ENCODE measurements at regions not wholly inside any gene's neighbourhood (a gene's known extent, or its start where the extent isn't known, plus 50 kb on each side); places are given as distances from the start of the nearest gene placed in this dataset.

DNA sequence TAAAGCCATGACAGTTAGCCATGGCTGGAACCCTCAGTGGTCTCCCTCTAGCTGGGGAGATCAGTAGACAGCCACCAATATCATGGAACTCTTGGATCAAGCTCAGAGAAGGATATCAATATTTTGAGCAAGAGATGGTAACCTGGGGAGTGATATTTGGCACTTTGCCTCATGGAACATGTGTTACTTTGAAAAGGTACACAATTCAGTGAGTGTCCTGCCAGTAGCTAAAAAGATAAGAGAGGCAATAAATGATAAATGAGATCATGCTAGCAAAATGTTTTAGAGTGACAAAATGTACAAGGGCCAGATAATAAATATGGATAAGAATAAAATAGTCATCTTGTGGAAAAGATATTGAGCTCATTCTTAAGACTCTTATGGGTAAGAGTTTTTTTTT is 1618.7 kb downstream of the OLFM4 start:
- TF ChIP-seq, protein P1, sequence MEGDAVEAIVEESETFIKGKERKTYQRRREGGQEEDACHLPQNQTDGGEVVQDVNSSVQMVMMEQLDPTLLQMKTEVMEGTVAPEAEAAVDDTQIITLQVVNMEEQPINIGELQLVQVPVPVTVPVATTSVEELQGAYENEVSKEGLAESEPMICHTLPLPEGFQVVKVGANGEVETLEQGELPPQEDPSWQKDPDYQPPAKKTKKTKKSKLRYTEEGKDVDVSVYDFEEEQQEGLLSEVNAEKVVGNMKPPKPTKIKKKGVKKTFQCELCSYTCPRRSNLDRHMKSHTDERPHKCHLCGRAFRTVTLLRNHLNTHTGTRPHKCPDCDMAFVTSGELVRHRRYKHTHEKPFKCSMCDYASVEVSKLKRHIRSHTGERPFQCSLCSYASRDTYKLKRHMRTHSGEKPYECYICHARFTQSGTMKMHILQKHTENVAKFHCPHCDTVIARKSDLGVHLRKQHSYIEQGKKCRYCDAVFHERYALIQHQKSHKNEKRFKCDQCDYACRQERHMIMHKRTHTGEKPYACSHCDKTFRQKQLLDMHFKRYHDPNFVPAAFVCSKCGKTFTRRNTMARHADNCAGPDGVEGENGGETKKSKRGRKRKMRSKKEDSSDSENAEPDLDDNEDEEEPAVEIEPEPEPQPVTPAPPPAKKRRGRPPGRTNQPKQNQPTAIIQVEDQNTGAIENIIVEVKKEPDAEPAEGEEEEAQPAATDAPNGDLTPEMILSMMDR (conservative IDR thresholded peaks at IDR 0.05; ENCODE audit: low read depth, low read length): no peak
- DNase-seq (ENCODE audit: low read depth): no peak
- no peak overlapping the region for H3K4me3 ChIP-seq (ENCODE audit: low read depth, low read length)

DNA sequence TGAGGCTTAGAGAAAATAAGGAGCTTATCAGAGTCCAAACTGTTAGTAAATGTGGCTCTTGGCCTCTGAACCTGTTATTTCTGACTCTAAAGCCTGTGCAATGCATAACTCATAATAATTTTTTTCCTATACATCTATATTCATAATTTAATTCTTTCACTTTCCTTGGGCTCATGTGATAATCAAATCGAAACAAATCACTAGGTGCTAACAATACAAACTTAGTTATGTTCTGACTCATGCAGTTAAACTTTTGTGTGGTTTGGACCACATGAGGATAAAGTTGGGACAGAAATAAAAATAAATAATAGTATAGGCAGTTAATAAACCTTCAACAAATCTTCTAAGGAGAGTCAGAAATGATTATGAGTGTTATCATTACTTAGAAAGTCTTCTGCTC is 1629.0 kb downstream of the OLFM4 start:
- no peak for DNase-seq (ENCODE audit: low read depth)
- H3K4me3 ChIP-seq (ENCODE audit: low read depth, low read length): no peak overlapping the region
- TF ChIP-seq, protein P1 (conservative IDR thresholded peaks at IDR 0.05; ENCODE audit: low read depth, low read length): no peak

DNA sequence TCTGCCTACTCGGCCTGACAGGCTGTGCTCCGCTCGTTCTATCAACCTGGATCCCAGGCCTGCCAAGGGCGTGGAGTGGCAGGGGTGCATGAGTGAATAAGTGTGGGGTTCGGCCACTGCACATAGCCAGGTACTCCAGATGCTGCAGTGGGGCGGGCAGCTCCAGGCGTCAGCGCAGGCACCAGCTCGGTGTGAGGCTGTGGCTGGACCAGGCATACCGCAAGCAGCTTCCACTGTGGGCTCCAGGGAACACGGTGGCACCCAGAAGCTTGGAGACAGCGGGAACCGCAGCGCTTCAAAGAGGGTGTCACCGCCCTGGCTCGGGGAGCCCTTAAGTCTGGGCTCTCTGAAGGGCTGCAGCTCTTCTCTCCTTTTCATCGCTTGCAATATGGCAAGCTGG is 1630.2 kb downstream of the OLFM4 start:
- DNase-seq (ENCODE audit: low read depth): no peak
- TF ChIP-seq, protein P1 (conservative IDR thresholded peaks at IDR 0.05; ENCODE audit: low read depth, low read length): no peak
- no peak overlapping the region for H3K4me3 ChIP-seq (ENCODE audit: low read depth, low read length)

DNA sequence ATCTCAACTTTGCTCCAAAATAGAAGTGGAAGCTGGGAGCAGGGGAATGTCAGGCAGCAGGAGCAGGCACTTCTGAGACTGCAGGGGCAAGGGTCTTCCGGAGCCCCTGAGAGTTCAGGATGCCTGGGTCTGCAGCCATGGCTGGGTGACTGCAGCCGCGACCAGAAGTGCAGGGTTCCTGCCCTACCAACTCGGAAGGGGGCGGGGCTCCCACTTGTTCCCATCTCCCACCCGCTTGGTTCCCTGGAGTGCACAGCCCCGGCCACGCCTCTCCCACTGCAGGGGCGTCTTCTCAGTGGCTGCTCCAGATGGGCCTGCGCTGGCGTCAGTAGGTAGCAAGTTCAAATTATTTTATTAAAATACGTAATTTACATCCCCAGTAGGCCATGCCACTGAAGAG is 1631.7 kb downstream of the OLFM4 start:
- TF ChIP-seq, protein P1 (conservative IDR thresholded peaks at IDR 0.05; ENCODE audit: low read depth, low read length): no peak
- H3K4me3 ChIP-seq (ENCODE audit: low read depth, low read length): no peak overlapping the region
- DNase-seq (ENCODE audit: low read depth): no peak

DNA sequence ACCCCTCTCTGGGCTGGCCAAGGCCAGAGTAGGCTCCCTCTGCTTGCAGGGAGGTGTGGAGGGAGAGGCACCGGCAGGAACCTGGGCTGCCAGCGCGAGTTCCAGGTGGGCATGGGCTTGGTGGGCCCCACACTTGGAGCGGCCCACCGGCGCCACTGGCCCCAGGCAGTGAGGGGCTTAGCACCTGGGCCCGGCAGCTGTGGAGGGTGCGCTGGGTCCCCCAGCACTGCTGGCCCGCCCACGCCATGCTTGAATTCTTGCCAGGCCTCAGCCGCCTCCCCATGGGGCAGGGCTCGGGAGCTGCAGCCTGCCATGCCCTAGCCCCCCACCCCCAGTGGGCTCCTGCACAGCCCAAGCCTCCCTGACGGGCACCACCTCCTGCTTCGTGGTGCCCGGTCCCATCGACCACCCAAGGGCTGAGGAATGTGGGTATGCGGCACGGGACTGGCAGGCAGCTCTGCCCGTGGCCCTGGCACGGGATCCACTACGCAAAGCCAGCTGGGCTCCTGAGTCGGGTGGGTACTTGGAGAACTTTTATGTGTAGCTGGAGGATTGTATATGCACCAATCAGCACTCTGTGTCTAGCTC is 1648.0 kb downstream of the OLFM4 start:
- H3K4me3 ChIP-seq (ENCODE audit: low read depth, low read length): no peak overlapping the region
- DNase-seq (ENCODE audit: low read depth): no peak
- TF ChIP-seq, protein P1 (conservative IDR thresholded peaks at IDR 0.05; ENCODE audit: low read depth, low read length): no peak

DNA sequence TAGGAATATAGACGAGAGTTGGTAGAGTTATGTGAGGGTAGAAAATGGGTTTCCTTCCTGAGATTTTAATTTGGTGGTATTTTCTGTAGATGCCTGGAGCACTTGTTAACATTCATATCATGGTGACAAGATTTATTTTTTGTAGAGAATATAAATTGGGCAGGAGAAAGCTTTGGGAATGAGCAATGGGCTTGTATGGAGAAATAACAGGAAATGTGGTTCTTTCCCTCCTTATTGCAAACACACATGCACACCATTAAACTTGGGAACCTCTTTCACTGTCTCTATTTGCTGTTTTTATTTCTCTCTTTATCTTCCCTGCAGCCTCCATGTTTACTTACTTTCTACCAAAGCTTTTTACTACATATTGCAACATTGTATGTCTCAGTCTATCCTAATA is 1653.6 kb downstream of the OLFM4 start:
- TF ChIP-seq, protein P1 (conservative IDR thresholded peaks at IDR 0.05; ENCODE audit: low read depth, low read length): no peak
- H3K4me3 ChIP-seq (ENCODE audit: low read depth, low read length): no peak overlapping the region
- DNase-seq (ENCODE audit: low read depth): no peak

DNA sequence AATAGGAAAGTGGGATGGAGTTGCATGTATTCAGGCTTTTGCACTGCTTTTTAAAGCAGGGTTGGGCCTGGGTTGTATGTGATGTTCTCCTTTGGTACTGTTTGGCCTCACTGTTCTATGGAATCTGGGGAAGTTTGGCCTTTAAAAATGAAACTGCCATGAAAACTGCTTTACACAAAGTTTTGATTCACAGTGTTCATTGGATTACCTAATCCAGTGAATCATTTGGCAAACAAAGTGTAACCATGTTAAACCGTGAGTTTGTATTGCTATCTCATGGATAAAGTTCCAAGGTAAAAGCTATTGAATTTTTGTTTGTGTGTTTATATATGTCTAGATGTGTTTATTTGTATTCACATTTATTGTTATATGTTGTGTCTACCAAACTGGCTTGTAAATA is 1658.6 kb downstream of the OLFM4 start:
- H3K4me3 ChIP-seq (ENCODE audit: low read depth, low read length): no peak overlapping the region
- no peak for DNase-seq (ENCODE audit: low read depth)
- TF ChIP-seq, protein P1 (conservative IDR thresholded peaks at IDR 0.05; ENCODE audit: low read depth, low read length): no peak

Data from epithelial cell of proximal tubule (primary cell).